Esophagus (tissue), 2 donors: ENCODE measurements at regions not wholly inside any gene's neighbourhood (a gene's known extent, or its start where the extent isn't known, plus 50 kb on each side); places are given as distances from the start of the nearest gene placed in this dataset.

ENCODE experiments used
- H3K27ac ChIP-seq, 2 donors: one replicate each; pipeline ENCODE4 v1.5.1; 2013; ENCODE audit warnings: low read depth in 2 of 2, mild to moderate bottlenecking in 2 of 2, inconsistent platforms in 1 of 2, low read length in 1 of 2, moderate library complexity in 1 of 2
- H3K27me3 ChIP-seq, 2 donors: one replicate each; pipeline ENCODE4 v1.6.1; 2013; ENCODE audit warnings: low read length in 2 of 2, control low read depth in 1 of 2, mild to moderate bottlenecking in 1 of 2; ENCODE audit not compliant: insufficient read depth in 2 of 2, control insufficient read depth in 1 of 2
- H3K36me3 ChIP-seq, 2 donors: one replicate each; pipeline ENCODE4 v1.6.1; 2013; ENCODE audit warnings: low read length in 1 of 2; ENCODE audit not compliant: control insufficient read depth in 2 of 2, insufficient read depth in 2 of 2
- H3K4me1 ChIP-seq, 2 donors: one replicate each; pipeline ENCODE4 v1.6.1; 2013; ENCODE audit warnings: low read length in 1 of 2; ENCODE audit not compliant: control insufficient read depth in 2 of 2, insufficient read depth in 2 of 2
- H3K4me3 ChIP-seq, 2 donors: one replicate each; pipeline ENCODE4 v1.5.1; 2013; ENCODE audit warnings: low read length in 2 of 2, mild to moderate bottlenecking in 2 of 2, low read depth in 1 of 2, moderate library complexity in 1 of 2
- H3K9me3 ChIP-seq, 2 donors: one replicate each; pipeline ENCODE4 v1.6.1; 2013; ENCODE audit warnings: mild to moderate bottlenecking in 2 of 2, low read depth in 1 of 2, low read length in 1 of 2, moderate library complexity in 1 of 2; ENCODE audit not compliant: control insufficient read depth in 2 of 2, insufficient read depth in 1 of 2
- WGBS, 2 donors: extraction: QIAGEN DNeasy Blood & Tissue Kit; methylation state at CpG; one replicate each; pipeline ENCODE4 v1.1.7; 2013; 5-methylcytosine and 5-hydroxymethylcytosine counted together
- donor health status: healthy with polysubstance abuse.
- donor health status: Bipolar disorder and iron deficiency.

- no peaks in the 10 kb centered on the region for H3K27me3 ChIP-seq
Observed at GRCh38 chr4:10366628-10367027, 90.6 kb downstream of the ZNF518B start.

GRCh38 chr4:10364194-10364593 is 93.0 kb downstream of the ZNF518B start:
- Histone ChIP-seq H3K36me3 (no peaks in the 10 kb centered on the region), H3K27ac (no peak overlapping the region), H3K9me3 (no peaks in the 10 kb centered on the region), H3K4me3 (no peak overlapping the region), H3K4me1 (no peaks in the 10 kb centered on the region), H3K27me3 (no peaks in the 10 kb centered on the region)
- 83 to 84% methylated on average over 2 of the region's 2 CpGs for WGBS, 2 donors

More at GRCh38 chr4:10366628-10367027, 90.6 kb downstream of the ZNF518B start:
- Histone ChIP-seq H3K9me3 (no peaks in the 10 kb centered on the region), H3K4me3 (no peak overlapping the region), H3K4me1 (no peaks in the 10 kb centered on the region), H3K36me3 (no peaks in the 10 kb centered on the region), H3K27ac (no peak overlapping the region)

GRCh38 chr4:10354746-10355145 is 102.5 kb downstream of the ZNF518B start:
- Histone ChIP-seq H3K9me3 (peaks cover 0 to 5% of the 10 kb centered on the region in 2 donors), H3K36me3 (no peaks in the 10 kb centered on the region), H3K4me1 (no peaks in the 10 kb centered on the region), H3K27ac (no peak overlapping the region), H3K27me3 (no peaks in the 10 kb centered on the region), H3K4me3 (no peak overlapping the region)

- peaks cover 0 to 5% of the 10 kb centered on the region in 2 donors for H3K9me3 ChIP-seq
- no peak overlapping the region for H3K4me3 ChIP-seq
- no peak overlapping the region for H3K27ac ChIP-seq
- WGBS, 2 donors, result 87 to 95% methylated on average over 2 of the region's 2 CpGs
- no peaks in the 10 kb centered on the region for H3K36me3 ChIP-seq
- H3K4me1 ChIP-seq, result no peaks in the 10 kb centered on the region
- H3K27me3 ChIP-seq, result no peaks in the 10 kb centered on the region
Observed at GRCh38 chr4:10354225-10354624, 103.0 kb downstream of the ZNF518B start.

GRCh38 chr4:10353110-10353509 is 104.1 kb downstream of the ZNF518B start:
- H3K4me3 ChIP-seq, result no peak overlapping the region
- H3K36me3 ChIP-seq, result no peaks in the 10 kb centered on the region
- no peak overlapping the region for H3K27ac ChIP-seq
- H3K9me3 ChIP-seq, result peaks cover 0 to 5% of the 10 kb centered on the region in 2 donors
- H3K4me1 ChIP-seq, result no peaks in the 10 kb centered on the region
- H3K27me3 ChIP-seq, result no peaks in the 10 kb centered on the region

- Histone ChIP-seq H3K9me3 (no peaks in the 10 kb centered on the region), H3K36me3 (no peaks in the 10 kb centered on the region), H3K27me3 (no peaks in the 10 kb centered on the region), H3K27ac (no peak overlapping the region), H3K4me1 (no peaks in the 10 kb centered on the region), H3K4me3 (no peak overlapping the region)
Observed at GRCh38 chr4:10348241-10348640, 109.0 kb downstream of the ZNF518B start.

GRCh38 chr4:10347815-10348214 is 109.4 kb downstream of the ZNF518B start:
- no peaks in the 10 kb centered on the region for H3K4me1 ChIP-seq
- H3K27ac ChIP-seq, result no peak overlapping the region
- H3K27me3 ChIP-seq, result no peaks in the 10 kb centered on the region
- no peaks in the 10 kb centered on the region for H3K9me3 ChIP-seq
- H3K4me3 ChIP-seq, result no peak overlapping the region
- no peaks in the 10 kb centered on the region for H3K36me3 ChIP-seq
- WGBS, 2 donors, result 13 to 29% methylated on average over 1 of the region's 1 CpG

GRCh38 chr4:10347281-10347795 is 109.9 kb downstream of the ZNF518B start:
- H3K4me3 ChIP-seq, result no peak overlapping the region
- no peaks in the 10 kb centered on the region for H3K36me3 ChIP-seq
- 82 to 87% methylated on average over 5 of the region's 5 CpGs for WGBS, 2 donors
- H3K27ac ChIP-seq, result no peak overlapping the region
- no peaks in the 10 kb centered on the region for H3K4me1 ChIP-seq
- no peaks in the 10 kb centered on the region for H3K27me3 ChIP-seq
- no peaks in the 10 kb centered on the region for H3K9me3 ChIP-seq

GRCh38 chr4:10346023-10346422 is 111.2 kb downstream of the ZNF518B start:
- no peaks in the 10 kb centered on the region for H3K36me3 ChIP-seq
- no peaks in the 10 kb centered on the region for H3K9me3 ChIP-seq
- H3K4me1 ChIP-seq, result no peaks in the 10 kb centered on the region
- no peak overlapping the region for H3K4me3 ChIP-seq
- no peaks in the 10 kb centered on the region for H3K27me3 ChIP-seq
- no peak overlapping the region for H3K27ac ChIP-seq
- WGBS, 2 donors, result 82 to 83% methylated on average over 2 of the region's 2 CpGs

GRCh38 chr4:10345381-10345784 is 111.8 kb downstream of the ZNF518B start:
- Histone ChIP-seq H3K4me3 (no peak overlapping the region), H3K27ac (no peak overlapping the region), H3K36me3 (no peaks in the 10 kb centered on the region), H3K27me3 (no peaks in the 10 kb centered on the region), H3K9me3 (no peaks in the 10 kb centered on the region), H3K4me1 (no peaks in the 10 kb centered on the region)
- WGBS, 2 donors, result 86 to 94% methylated on average over 3 of the region's 3 CpGs
